GM12878 (cell line): ENCODE measurements at regions not wholly inside any gene's neighbourhood (a gene's known extent, or its start where the extent isn't known, plus 50 kb on each side); places are given as distances from the start of the nearest gene placed in this dataset.

Source experiments
- ATAC-seq: fragments of 200-7000 bp; cut with Tn5 transposase; 3 replicates; pipeline ENCODE4 v1.9.1; 2020; ENCODE audit warnings: mild to moderate bottlenecking, moderate library complexity
- BruUV-seq: library from RNA; stranded (reverse); fragments of 400-500 nt; replicated peaks from 2 replicates; lab custom pipeline; 2021; lab: Mats Ljungman, UMichigan
- CTCF ChIA-PET: fragments of 300-600 bp; sonication (Branson Sonifier 250); formaldehyde crosslinking; extraction: SDS; loops from one replicate; lab custom pipeline; 2021; ENCODE audit warnings: inconsistent platforms; lab: Yijun Ruan, JAX
- POLR2A ChIA-PET: fragments of 350-600 bp; formaldehyde crosslinking; extraction: SDS; loops from one replicate; lab custom pipeline; 2021; ENCODE audit warnings: inconsistent platforms; lab: Charles Lee
- RAD21 ChIA-PET: fragments of 300-600 bp; sonication (Branson Sonifier 250); formaldehyde crosslinking; loops from one replicate; lab custom pipeline; 2023; ENCODE audit warnings: antibody characterized with exemption; ENCODE audit not compliant: unreplicated experiment; lab: Charles Lee
- SMC1A ChIA-PET: fragments of 300-600 bp; sonication (Branson Sonifier 250); formaldehyde crosslinking; loops from one replicate; lab custom pipeline; 2023; ENCODE audit not compliant: unreplicated experiment, uncharacterized antibody; lab: Charles Lee
- DNase-seq: peaks from one replicate; pipeline ENCODE4 v3.0.0-alpha.2; 2011; ENCODE audit warnings: low read depth, low spot score
- FAIRE-seq: peaks from 3 replicates; lab custom pipeline; 2011; peaks lifted over from hg19 to GRCh38; lab: Jason Lieb, UNC
- H2AFZ ChIP-seq: 2 replicates; pipeline ENCODE4 v1.6.0; 2011; ENCODE audit warnings: low read depth, low read length, control low read depth; ENCODE audit not compliant: control insufficient read depth
- H3K27ac ChIP-seq: 2 replicates; pipeline ENCODE4 v1.5.1; 2011; ENCODE audit warnings: control low read depth; ENCODE audit not compliant: control insufficient read depth, insufficient read depth
- H3K27me3 ChIP-seq, 2 experiments: replicated peaks in 1 of 2; 2 replicates each; pipeline versions ENCODE4 v1.6.0 to v1.6.1; 2011; ENCODE audit warnings: low read length in 1 of 2; ENCODE audit not compliant: control insufficient read depth in 2 of 2, insufficient read depth in 2 of 2
- H3K36me3 ChIP-seq, 2 experiments: 2 replicates each; pipeline ENCODE4 v1.5.1; 2011; ENCODE audit warnings: low read length in 1 of 2; ENCODE audit not compliant: control insufficient read depth in 2 of 2, insufficient read depth in 2 of 2
- H3K4me1 ChIP-seq: 2 replicates; pipeline ENCODE4 v1.6.1; 2011; ENCODE audit warnings: mild to moderate bottlenecking, low read length, moderate library complexity, mixed read lengths; ENCODE audit not compliant: control insufficient read depth, insufficient read depth
- H3K4me2 ChIP-seq: 2 replicates; pipeline ENCODE4 v1.6.0; 2011; ENCODE audit warnings: control low read depth; ENCODE audit not compliant: control insufficient read depth, insufficient read depth
- H3K4me3 ChIP-seq: fragments of 200-600 bp; sonication (generic); 2 replicates; pipeline ENCODE4 v1.5.1; 2016
- H3K79me2 ChIP-seq: 2 replicates; pipeline ENCODE4 v1.6.0; 2011; ENCODE audit warnings: low read length; ENCODE audit not compliant: control insufficient read depth, insufficient read depth
- H3K9ac ChIP-seq: 2 replicates; pipeline ENCODE4 v1.8.0; 2011; ENCODE audit warnings: low read length, control low read depth, mixed read lengths; ENCODE audit not compliant: control insufficient read depth, insufficient read depth
- H3K9me3 ChIP-seq: replicated peaks from 3 replicates; pipeline ENCODE4 v1.5.1; 2011; ENCODE audit warnings: mild to moderate bottlenecking, low read length; ENCODE audit not compliant: control insufficient read depth, insufficient read depth
- H4K20me1 ChIP-seq: 2 replicates; pipeline ENCODE4 v1.6.0; 2011; ENCODE audit not compliant: control insufficient read depth, insufficient read depth
- CEBPB ChIP-seq, 2 experiments: fragments of 150-350 bp in 1 of 2; IDR thresholded peaks; 2 replicates each; pipeline ENCODE4 v1.6.1; 2012 to 2014; ENCODE audit warnings: low read depth in 2 of 2, low read length in 2 of 2, borderline replicate concordance in 1 of 2, inconsistent platforms in 1 of 2
- ESRRA ChIP-seq: IDR thresholded peaks from 2 replicates; pipeline ENCODE4 v1.6.1; 2012; ENCODE audit warnings: mild to moderate bottlenecking, low read length, improper control_type of control experiment
- RB1 ChIP-seq: fragments of 450-650 bp; formaldehyde crosslinking; IDR thresholded peaks from 2 replicates; pipeline ENCODE4 v1.6.1; 2017; ENCODE audit warnings: mild to moderate bottlenecking, borderline replicate concordance
- STAT3 ChIP-seq: IDR thresholded peaks from 2 replicates; pipeline ENCODE4 v1.6.1; 2011; ENCODE audit warnings: low read depth, low read length, improper control_type of control experiment
- ZSCAN29 ChIP-seq: fragments of 450-650 bp; IDR thresholded peaks from 2 replicates; pipeline ENCODE4 v1.6.1; 2017; ENCODE audit warnings: mild to moderate bottlenecking, moderate library complexity
- WGBS: methylation state at CpG from one replicate; pipeline ENCODE4 v1.1.6; 2016; ENCODE audit warnings: low lambda C conversion rate; ENCODE audit not compliant: insufficient replicate concordance, insufficient coverage; ENCODE audit errors: missing lambda C conversion rate; 5-methylcytosine and 5-hydroxymethylcytosine counted together
- in situ Hi-C: fragments of 300-500 bp; cut with MboI; formaldehyde crosslinking; loops from 9 replicates; pipeline ENCODE4 v1.14.3; 2018; ENCODE audit warnings: mixed read lengths
- intact Hi-C: fragments of 100-400 bp; cut with micrococcal nuclease; formaldehyde crosslinking; loops from one replicate; pipeline ENCODE4 v1.14.2; 2022; ENCODE audit not compliant: unreplicated experiment
- TF ChIP-seq, protein P1 (sequence below): fragments of 450-650 bp; IDR thresholded peaks from 2 replicates; pipeline ENCODE4 v1.6.1; 2017; ENCODE audit warnings: mild to moderate bottlenecking, moderate library complexity
- TF ChIP-seq, protein P2 (sequence below): fragments of 450-650 bp; formaldehyde crosslinking; IDR thresholded peaks from 2 replicates; pipeline ENCODE4 v1.4.0; 2020; ENCODE audit warnings: mild to moderate bottlenecking, moderate library complexity

DNA sequence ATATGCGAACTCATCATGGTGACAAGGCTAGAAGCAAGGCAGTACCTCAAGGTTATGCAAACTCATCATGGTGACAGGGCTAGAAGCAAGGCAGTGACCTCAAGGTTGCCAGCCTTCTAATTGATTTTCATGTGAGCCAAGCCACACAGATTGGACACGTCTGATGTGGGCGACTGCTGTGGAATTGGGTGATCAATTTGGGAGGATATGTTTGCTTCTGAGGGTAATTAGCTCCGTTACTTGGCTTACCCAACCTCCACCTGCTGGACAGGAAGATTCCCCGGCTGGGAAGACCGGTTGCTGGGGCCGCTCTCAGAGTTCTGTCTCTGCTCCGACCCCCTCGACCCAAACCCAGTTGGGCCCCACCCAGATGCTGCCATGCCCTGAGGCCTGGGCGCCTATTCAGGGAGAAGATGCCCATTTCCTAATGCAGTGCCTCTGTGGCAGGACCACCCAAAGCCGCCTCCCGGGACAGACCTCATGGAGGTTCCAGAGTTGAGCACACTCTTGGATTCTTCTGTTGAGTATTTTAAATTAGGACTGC is 69.9 kb upstream of the SHANK2 start (continued):
- TF ChIP-seq, protein P1, sequence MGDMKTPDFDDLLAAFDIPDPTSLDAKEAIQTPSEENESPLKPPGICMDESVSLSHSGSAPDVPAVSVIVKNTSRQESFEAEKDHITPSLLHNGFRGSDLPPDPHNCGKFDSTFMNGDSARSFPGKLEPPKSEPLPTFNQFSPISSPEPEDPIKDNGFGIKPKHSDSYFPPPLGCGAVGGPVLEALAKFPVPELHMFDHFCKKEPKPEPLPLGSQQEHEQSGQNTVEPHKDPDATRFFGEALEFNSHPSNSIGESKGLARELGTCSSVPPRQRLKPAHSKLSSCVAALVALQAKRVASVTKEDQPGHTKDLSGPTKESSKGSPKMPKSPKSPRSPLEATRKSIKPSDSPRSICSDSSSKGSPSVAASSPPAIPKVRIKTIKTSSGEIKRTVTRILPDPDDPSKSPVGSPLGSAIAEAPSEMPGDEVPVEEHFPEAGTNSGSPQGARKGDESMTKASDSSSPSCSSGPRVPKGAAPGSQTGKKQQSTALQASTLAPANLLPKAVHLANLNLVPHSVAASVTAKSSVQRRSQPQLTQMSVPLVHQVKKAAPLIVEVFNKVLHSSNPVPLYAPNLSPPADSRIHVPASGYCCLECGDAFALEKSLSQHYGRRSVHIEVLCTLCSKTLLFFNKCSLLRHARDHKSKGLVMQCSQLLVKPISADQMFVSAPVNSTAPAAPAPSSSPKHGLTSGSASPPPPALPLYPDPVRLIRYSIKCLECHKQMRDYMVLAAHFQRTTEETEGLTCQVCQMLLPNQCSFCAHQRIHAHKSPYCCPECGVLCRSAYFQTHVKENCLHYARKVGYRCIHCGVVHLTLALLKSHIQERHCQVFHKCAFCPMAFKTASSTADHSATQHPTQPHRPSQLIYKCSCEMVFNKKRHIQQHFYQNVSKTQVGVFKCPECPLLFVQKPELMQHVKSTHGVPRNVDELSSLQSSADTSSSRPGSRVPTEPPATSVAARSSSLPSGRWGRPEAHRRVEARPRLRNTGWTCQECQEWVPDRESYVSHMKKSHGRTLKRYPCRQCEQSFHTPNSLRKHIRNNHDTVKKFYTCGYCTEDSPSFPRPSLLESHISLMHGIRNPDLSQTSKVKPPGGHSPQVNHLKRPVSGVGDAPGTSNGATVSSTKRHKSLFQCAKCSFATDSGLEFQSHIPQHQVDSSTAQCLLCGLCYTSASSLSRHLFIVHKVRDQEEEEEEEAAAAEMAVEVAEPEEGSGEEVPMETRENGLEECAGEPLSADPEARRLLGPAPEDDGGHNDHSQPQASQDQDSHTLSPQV = no peak
- no peak for TF ChIP-seq ZSCAN29
- TF ChIP-seq RB1 = no peak
- no peak for TF ChIP-seq STAT3

DNA sequence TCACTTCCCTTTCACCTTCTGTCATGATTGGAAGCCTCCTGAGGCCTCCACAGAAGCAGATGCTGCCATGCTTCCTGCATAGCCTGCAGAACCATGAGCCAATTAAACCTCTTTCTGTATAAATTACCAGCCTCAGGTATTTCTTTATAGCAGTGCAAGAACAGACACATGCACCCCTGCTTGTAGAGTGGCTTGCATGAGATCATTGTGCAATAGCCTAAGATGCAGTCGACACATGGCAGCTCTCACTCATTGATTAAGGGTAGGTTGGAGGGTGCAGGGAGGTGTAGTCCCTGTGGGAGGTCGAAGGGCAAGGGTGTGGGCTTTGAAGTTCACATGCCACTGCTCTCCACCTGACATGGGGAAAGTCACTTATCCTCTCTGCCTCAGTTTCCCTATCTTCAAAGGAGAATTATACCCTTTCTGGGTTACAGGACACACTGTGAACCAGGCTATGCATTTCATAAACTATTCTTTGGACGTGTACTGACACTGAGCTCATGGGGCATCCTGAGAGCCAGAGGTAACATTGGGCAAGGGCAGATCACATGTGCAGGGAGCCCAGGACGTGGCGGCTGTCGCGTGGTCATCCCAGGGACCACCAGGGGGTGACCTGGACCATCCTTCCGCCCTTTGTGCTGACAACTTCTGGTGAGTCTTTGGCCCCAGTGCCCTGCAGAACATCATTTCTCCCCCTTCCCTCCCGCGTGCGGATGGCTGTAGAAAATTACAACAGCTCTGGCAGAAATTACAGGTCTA is 69.2 kb upstream of the SHANK2 start:
- Histone ChIP-seq H3K79me2 (no peaks in the 10 kb centered on the region), H4K20me1 (no peaks in the 10 kb centered on the region), H3K9me3 (peaks cover 1% of the 10 kb centered on the region), H3K36me3 (no peaks in the 10 kb centered on the region), H3K27ac (no peak overlapping the region), H3K4me1 (no peaks in the 10 kb centered on the region), H3K4me3 (no peak overlapping the region), H2AFZ (no peak overlapping the region), H3K27me3 (no peaks in the 10 kb centered on the region; a peak in 1 of 4 replicates), H3K9ac (no peak overlapping the region), H3K4me2 (no peak overlapping the region)
- DNase-seq (no peak), ATAC-seq (no peak), FAIRE-seq (no peak)
- SMC1A ChIA-PET = no interaction called here
- WGBS = 58% methylated on average over 11 of the region's 11 CpGs
- no TSS peak for BruUV-seq
- CTCF ChIA-PET = no interaction called here
- TF ChIP-seq CEBPB (IDR thresholded peaks at IDR 0.05; ENCODE audit: borderline replicate concordance in 1 of 2, low read depth in 2 of 2, low read length in 2 of 2) = no peak
- TF ChIP-seq ESRRA = no peak
- TF ChIP-seq, protein P2, sequence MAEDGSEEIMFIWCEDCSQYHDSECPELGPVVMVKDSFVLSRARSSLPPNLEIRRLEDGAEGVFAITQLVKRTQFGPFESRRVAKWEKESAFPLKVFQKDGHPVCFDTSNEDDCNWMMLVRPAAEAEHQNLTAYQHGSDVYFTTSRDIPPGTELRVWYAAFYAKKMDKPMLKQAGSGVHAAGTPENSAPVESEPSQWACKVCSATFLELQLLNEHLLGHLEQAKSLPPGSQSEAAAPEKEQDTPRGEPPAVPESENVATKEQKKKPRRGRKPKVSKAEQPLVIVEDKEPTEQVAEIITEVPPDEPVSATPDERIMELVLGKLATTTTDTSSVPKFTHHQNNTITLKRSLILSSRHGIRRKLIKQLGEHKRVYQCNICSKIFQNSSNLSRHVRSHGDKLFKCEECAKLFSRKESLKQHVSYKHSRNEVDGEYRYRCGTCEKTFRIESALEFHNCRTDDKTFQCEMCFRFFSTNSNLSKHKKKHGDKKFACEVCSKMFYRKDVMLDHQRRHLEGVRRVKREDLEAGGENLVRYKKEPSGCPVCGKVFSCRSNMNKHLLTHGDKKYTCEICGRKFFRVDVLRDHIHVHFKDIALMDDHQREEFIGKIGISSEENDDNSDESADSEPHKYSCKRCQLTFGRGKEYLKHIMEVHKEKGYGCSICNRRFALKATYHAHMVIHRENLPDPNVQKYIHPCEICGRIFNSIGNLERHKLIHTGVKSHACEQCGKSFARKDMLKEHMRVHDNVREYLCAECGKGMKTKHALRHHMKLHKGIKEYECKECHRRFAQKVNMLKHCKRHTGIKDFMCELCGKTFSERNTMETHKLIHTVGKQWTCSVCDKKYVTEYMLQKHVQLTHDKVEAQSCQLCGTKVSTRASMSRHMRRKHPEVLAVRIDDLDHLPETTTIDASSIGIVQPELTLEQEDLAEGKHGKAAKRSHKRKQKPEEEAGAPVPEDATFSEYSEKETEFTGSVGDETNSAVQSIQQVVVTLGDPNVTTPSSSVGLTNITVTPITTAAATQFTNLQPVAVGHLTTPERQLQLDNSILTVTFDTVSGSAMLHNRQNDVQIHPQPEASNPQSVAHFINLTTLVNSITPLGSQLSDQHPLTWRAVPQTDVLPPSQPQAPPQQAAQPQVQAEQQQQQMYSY (CRISPR knock-in tag) = no peak
- in situ Hi-C loops (no loop called here), intact Hi-C loops (no loop called here)
- POLR2A ChIA-PET = no interaction called here
- RAD21 ChIA-PET = no interaction called here
